Tibial nerve (tissue), 4 donors: ENCODE measurements at regions not wholly inside any gene's neighbourhood (a gene's known extent, or its start where the extent isn't known, plus 50 kb on each side); places are given as distances from the start of the nearest gene placed in this dataset.

Experiments
- DNase-seq, 2 donors: peaks; one replicate each; pipeline ENCODE4 v3.0.0-alpha.2; 2019; ENCODE audit warnings: low spot score in 2 of 2
- H3K27ac ChIP-seq, 4 donors: fragments of 200-600 bp; sonication (generic) in 3 of 4; one replicate each; pipeline ENCODE4 v1.5.1; 2017 to 2019; ENCODE audit warnings: mild to moderate bottlenecking in 1 of 4
- H3K27me3 ChIP-seq, 2 donors: fragments of 200-600 bp; sonication (generic) in 1 of 2; one replicate each; pipeline versions ENCODE4 v1.5.1 to v1.6.0; 2017 to 2019
- H3K36me3 ChIP-seq, 3 donors: fragments of 200-600 bp; sonication (generic); one replicate each; pipeline ENCODE4 v1.5.1; 2018 to 2019
- H3K4me1 ChIP-seq, 4 donors: fragments of 200-600 bp; sonication (generic) in 3 of 4; one replicate each; pipeline ENCODE4 v1.5.1; 2017 to 2019
- H3K4me3 ChIP-seq, 4 donors: fragments of 200-600 bp; sonication (generic) in 3 of 4; one replicate each; pipeline ENCODE4 v1.5.1; 2017 to 2019; ENCODE audit warnings: mild to moderate bottlenecking in 1 of 4, moderate library complexity in 1 of 4
- H3K9me3 ChIP-seq, 4 donors: fragments of 200-600 bp; sonication (generic) in 3 of 4; one replicate each; pipeline ENCODE4 v1.5.1; 2017 to 2019
- CTCF ChIP-seq, 5 experiments: fragments of 200-600 bp in 3 of 5; fragments of 450-650 bp in 2 of 5; sonication (generic) in 3 of 5; IDR thresholded peaks; one replicate each; pipeline ENCODE4 v1.5.1; 2016 to 2019; ENCODE audit warnings: antibody characterized with exemption in 5 of 5, mild to moderate bottlenecking in 3 of 5, moderate library complexity in 2 of 5
- EP300 ChIP-seq, 2 donors: sonication (generic); formaldehyde crosslinking; IDR thresholded peaks; one replicate each; pipeline ENCODE4 v1.6.1; 2017; ENCODE audit warnings: antibody characterized with exemption in 2 of 2, mild to moderate bottlenecking in 1 of 2
- POLR2A ChIP-seq, 2 donors: fragments of 450-650 bp; IDR thresholded peaks; one replicate each; pipeline ENCODE4 v1.6.1; 2017; ENCODE audit warnings: antibody characterized with exemption in 2 of 2, mild to moderate bottlenecking in 2 of 2, moderate library complexity in 2 of 2
- WGBS, 2 donors: methylation state at CpG; one replicate each; pipeline ENCODE4 v1.1.5; 2018; 5-methylcytosine and 5-hydroxymethylcytosine counted together

GRCh38 chr3:160047876-160048275 is 59.2 kb downstream of the IL12A start:
- Histone ChIP-seq H3K27me3 (no peaks in the 10 kb centered on the region), H3K9me3 (peaks cover 0 to 3% (median 0%) of the 10 kb centered on the region in 4 donors), H3K36me3 (no peaks in the 10 kb centered on the region), H3K27ac (no peak overlapping the region), H3K4me3 (no peak overlapping the region), H3K4me1 (no peaks in the 10 kb centered on the region)
- TF ChIP-seq EP300 (IDR thresholded peaks at IDR 0.05) (no peak), CTCF (IDR thresholded peaks at IDR 0.05) (no peak), POLR2A (IDR thresholded peaks at IDR 0.05) (no peak)
- no peak for DNase-seq
- WGBS, 2 donors = 73 to 78% methylated on average over 5 of the region's 5 CpGs

GRCh38 chr3:160049038-160049437 is 60.4 kb downstream of the IL12A start:
- H3K4me1 ChIP-seq = no peaks in the 10 kb centered on the region
- H3K27me3 ChIP-seq = no peaks in the 10 kb centered on the region
- no peak overlapping the region for H3K27ac ChIP-seq
- DNase-seq = no peak
- H3K4me3 ChIP-seq = no peak overlapping the region
- TF ChIP-seq EP300 (IDR thresholded peaks at IDR 0.05) (no peak), POLR2A (IDR thresholded peaks at IDR 0.05) (no peak), CTCF (IDR thresholded peaks at IDR 0.05) (no peak)
- H3K36me3 ChIP-seq = no peaks in the 10 kb centered on the region
- 82 to 92% methylated on average over 2 of the region's 2 CpGs for WGBS, 2 donors
- H3K9me3 ChIP-seq = no peaks in the 10 kb centered on the region

GRCh38 chr3:160049565-160049964 is 60.9 kb downstream of the IL12A start:
- H3K9me3 ChIP-seq = no peaks in the 10 kb centered on the region
- DNase-seq = no peak
- no peak overlapping the region for H3K27ac ChIP-seq
- no peaks in the 10 kb centered on the region for H3K27me3 ChIP-seq
- H3K36me3 ChIP-seq = no peaks in the 10 kb centered on the region
- no peaks in the 10 kb centered on the region for H3K4me1 ChIP-seq
- no peak for TF ChIP-seq CTCF (IDR thresholded peaks at IDR 0.05)
- TF ChIP-seq EP300 (IDR thresholded peaks at IDR 0.05) = no peak
- no peak for TF ChIP-seq POLR2A (IDR thresholded peaks at IDR 0.05)
- H3K4me3 ChIP-seq = no peak overlapping the region
- 64 to 73% methylated on average over 2 of the region's 2 CpGs for WGBS, 2 donors

GRCh38 chr3:160049988-160050387 is 61.4 kb downstream of the IL12A start:
- Histone ChIP-seq H3K36me3 (no peaks in the 10 kb centered on the region), H3K27ac (no peak overlapping the region), H3K27me3 (no peaks in the 10 kb centered on the region), H3K4me1 (no peaks in the 10 kb centered on the region), H3K9me3 (no peaks in the 10 kb centered on the region), H3K4me3 (no peak overlapping the region)
- WGBS, 2 donors = 72 to 81% methylated on average over 5 of the region's 5 CpGs
- TF ChIP-seq EP300 (IDR thresholded peaks at IDR 0.05) (no peak), POLR2A (IDR thresholded peaks at IDR 0.05) (no peak), CTCF (IDR thresholded peaks at IDR 0.05) (no peak)
- DNase-seq = no peak

GRCh38 chr3:160052385-160053047 is 63.9 kb downstream of the IL12A start:
- no peak for DNase-seq
- no peak overlapping the region for H3K4me3 ChIP-seq
- whole genome bisulfite sequencing, 2 donors = 71 to 77% methylated on average over 7 of the region's 7 CpGs
- H3K27me3 ChIP-seq = no peaks in the 10 kb centered on the region
- H3K9me3 ChIP-seq = no peaks in the 10 kb centered on the region
- no peak for TF ChIP-seq EP300 (IDR thresholded peaks at IDR 0.05)
- no peak for TF ChIP-seq CTCF (IDR thresholded peaks at IDR 0.05)
- no peak for TF ChIP-seq POLR2A (IDR thresholded peaks at IDR 0.05)
- no peak overlapping the region for H3K27ac ChIP-seq
- no peaks in the 10 kb centered on the region for H3K36me3 ChIP-seq
- no peaks in the 10 kb centered on the region for H3K4me1 ChIP-seq
